GM12878 (cell line): ENCODE measurements at regions not wholly inside any gene's neighbourhood (a gene's known extent, or its start where the extent isn't known, plus 50 kb on each side); places are given as distances from the start of the nearest gene placed in this dataset.

Experiments used
- ATAC-seq: fragments of 200-7000 bp; cut with Tn5 transposase; 3 replicates; pipeline ENCODE4 v1.9.1; 2020; ENCODE audit warnings: mild to moderate bottlenecking, moderate library complexity
- BruUV-seq: library from RNA; stranded (reverse); fragments of 400-500 nt; replicated peaks from 2 replicates; lab custom pipeline; 2021; lab: Mats Ljungman, UMichigan
- CTCF ChIA-PET: fragments of 300-600 bp; sonication (Branson Sonifier 250); formaldehyde crosslinking; extraction: SDS; loops from one replicate; lab custom pipeline; 2021; ENCODE audit warnings: inconsistent platforms; lab: Yijun Ruan, JAX
- POLR2A ChIA-PET: fragments of 350-600 bp; formaldehyde crosslinking; extraction: SDS; loops from one replicate; lab custom pipeline; 2021; ENCODE audit warnings: inconsistent platforms; lab: Charles Lee
- RAD21 ChIA-PET: fragments of 300-600 bp; sonication (Branson Sonifier 250); formaldehyde crosslinking; loops from one replicate; lab custom pipeline; 2023; ENCODE audit warnings: antibody characterized with exemption; ENCODE audit not compliant: unreplicated experiment; lab: Charles Lee
- SMC1A ChIA-PET: fragments of 300-600 bp; sonication (Branson Sonifier 250); formaldehyde crosslinking; loops from one replicate; lab custom pipeline; 2023; ENCODE audit not compliant: unreplicated experiment, uncharacterized antibody; lab: Charles Lee
- DNase-seq: peaks from one replicate; pipeline ENCODE4 v3.0.0-alpha.2; 2011; ENCODE audit warnings: low read depth, low spot score
- FAIRE-seq: peaks from 3 replicates; lab custom pipeline; 2011; peaks lifted over from hg19 to GRCh38; lab: Jason Lieb, UNC
- H2AFZ ChIP-seq: 2 replicates; pipeline ENCODE4 v1.6.0; 2011; ENCODE audit warnings: low read depth, low read length, control low read depth; ENCODE audit not compliant: control insufficient read depth
- H3K27ac ChIP-seq: 2 replicates; pipeline ENCODE4 v1.5.1; 2011; ENCODE audit warnings: control low read depth; ENCODE audit not compliant: control insufficient read depth, insufficient read depth
- H3K27me3 ChIP-seq, 2 experiments: replicated peaks in 1 of 2; 2 replicates each; pipeline versions ENCODE4 v1.6.0 to v1.6.1; 2011; ENCODE audit warnings: low read length in 1 of 2; ENCODE audit not compliant: control insufficient read depth in 2 of 2, insufficient read depth in 2 of 2
- H3K36me3 ChIP-seq, 2 experiments: 2 replicates each; pipeline ENCODE4 v1.5.1; 2011; ENCODE audit warnings: low read length in 1 of 2; ENCODE audit not compliant: control insufficient read depth in 2 of 2, insufficient read depth in 2 of 2
- H3K4me1 ChIP-seq: 2 replicates; pipeline ENCODE4 v1.6.1; 2011; ENCODE audit warnings: mild to moderate bottlenecking, low read length, moderate library complexity, mixed read lengths; ENCODE audit not compliant: control insufficient read depth, insufficient read depth
- H3K4me2 ChIP-seq: 2 replicates; pipeline ENCODE4 v1.6.0; 2011; ENCODE audit warnings: control low read depth; ENCODE audit not compliant: control insufficient read depth, insufficient read depth
- H3K4me3 ChIP-seq: fragments of 200-600 bp; sonication (generic); 2 replicates; pipeline ENCODE4 v1.5.1; 2016
- H3K79me2 ChIP-seq: 2 replicates; pipeline ENCODE4 v1.6.0; 2011; ENCODE audit warnings: low read length; ENCODE audit not compliant: control insufficient read depth, insufficient read depth
- H3K9ac ChIP-seq: 2 replicates; pipeline ENCODE4 v1.8.0; 2011; ENCODE audit warnings: low read length, control low read depth, mixed read lengths; ENCODE audit not compliant: control insufficient read depth, insufficient read depth
- H3K9me3 ChIP-seq: replicated peaks from 3 replicates; pipeline ENCODE4 v1.5.1; 2011; ENCODE audit warnings: mild to moderate bottlenecking, low read length; ENCODE audit not compliant: control insufficient read depth, insufficient read depth
- H4K20me1 ChIP-seq: 2 replicates; pipeline ENCODE4 v1.6.0; 2011; ENCODE audit not compliant: control insufficient read depth, insufficient read depth
- ASH2L ChIP-seq: fragments of 300-600, 200-600 bp; sonication (generic); IDR thresholded peaks from 2 replicates; pipeline ENCODE4 v1.6.1; 2017; ENCODE audit warnings: low read depth, mild to moderate bottlenecking, borderline replicate concordance
- BCL11A ChIP-seq: IDR thresholded peaks from 2 replicates; pipeline ENCODE4 v1.6.1; 2011; ENCODE audit warnings: low read depth, low read length
- MEF2A ChIP-seq: IDR thresholded peaks from 2 replicates; pipeline ENCODE4 v1.6.1; 2011; ENCODE audit warnings: low read depth, mild to moderate bottlenecking, low read length, moderate library complexity; ENCODE audit not compliant: insufficient read depth
- NFIC ChIP-seq: IDR thresholded peaks from 2 replicates; pipeline ENCODE4 v1.6.1; 2012; ENCODE audit warnings: low read depth, mild to moderate bottlenecking, inconsistent platforms, low read length, moderate library complexity
- NR2C1 ChIP-seq: fragments of 450-650 bp; IDR thresholded peaks from 2 replicates; pipeline ENCODE4 v1.6.1; 2017; ENCODE audit warnings: antibody characterized with exemption, mild to moderate bottlenecking, moderate library complexity
- SMAD1 ChIP-seq: fragments of 450-650 bp; IDR thresholded peaks from 2 replicates; pipeline ENCODE4 v1.6.1; 2018; ENCODE audit warnings: mild to moderate bottlenecking, low read depth; ENCODE audit not compliant: partially characterized antibody
- SREBF1 ChIP-seq: IDR thresholded peaks from 2 replicates; pipeline ENCODE4 v1.6.1; 2012; ENCODE audit warnings: mild to moderate bottlenecking, low read length
- ZBED1 ChIP-seq: IDR thresholded peaks from 2 replicates; pipeline ENCODE4 v1.6.1; 2016; ENCODE audit warnings: borderline replicate concordance
- ZZZ3 ChIP-seq: IDR thresholded peaks from 2 replicates; pipeline ENCODE4 v1.6.1; 2011; ENCODE audit warnings: low read depth; ENCODE audit not compliant: control insufficient read depth, insufficient read length
- WGBS: methylation state at CpG from one replicate; pipeline ENCODE4 v1.1.6; 2016; ENCODE audit warnings: low lambda C conversion rate; ENCODE audit not compliant: insufficient replicate concordance, insufficient coverage; ENCODE audit errors: missing lambda C conversion rate; 5-methylcytosine and 5-hydroxymethylcytosine counted together
- in situ Hi-C: fragments of 300-500 bp; cut with MboI; formaldehyde crosslinking; loops from 9 replicates; pipeline ENCODE4 v1.14.3; 2018; ENCODE audit warnings: mixed read lengths
- intact Hi-C: fragments of 100-400 bp; cut with micrococcal nuclease; formaldehyde crosslinking; loops from one replicate; pipeline ENCODE4 v1.14.2; 2022; ENCODE audit not compliant: unreplicated experiment
- TF ChIP-seq, protein P1 (sequence below): IDR thresholded peaks from 2 replicates; pipeline ENCODE4 v1.6.1; 2012; ENCODE audit warnings: improper control_type of control experiment, low read depth, low read length; ENCODE audit not compliant: insufficient replicate concordance
- TF ChIP-seq, protein P2 (sequence below): fragments of 450-650 bp; IDR thresholded peaks from 2 replicates; pipeline ENCODE4 v1.6.1; 2017; ENCODE audit warnings: antibody characterized with exemption, mild to moderate bottlenecking, moderate library complexity
- TF ChIP-seq, protein P3 (sequence below): IDR thresholded peaks from 2 replicates; pipeline ENCODE4 v1.6.1; 2011; ENCODE audit warnings: low read depth, mild to moderate bottlenecking, low read length, moderate library complexity, borderline replicate concordance; ENCODE audit errors: extremely low read depth

DNA sequence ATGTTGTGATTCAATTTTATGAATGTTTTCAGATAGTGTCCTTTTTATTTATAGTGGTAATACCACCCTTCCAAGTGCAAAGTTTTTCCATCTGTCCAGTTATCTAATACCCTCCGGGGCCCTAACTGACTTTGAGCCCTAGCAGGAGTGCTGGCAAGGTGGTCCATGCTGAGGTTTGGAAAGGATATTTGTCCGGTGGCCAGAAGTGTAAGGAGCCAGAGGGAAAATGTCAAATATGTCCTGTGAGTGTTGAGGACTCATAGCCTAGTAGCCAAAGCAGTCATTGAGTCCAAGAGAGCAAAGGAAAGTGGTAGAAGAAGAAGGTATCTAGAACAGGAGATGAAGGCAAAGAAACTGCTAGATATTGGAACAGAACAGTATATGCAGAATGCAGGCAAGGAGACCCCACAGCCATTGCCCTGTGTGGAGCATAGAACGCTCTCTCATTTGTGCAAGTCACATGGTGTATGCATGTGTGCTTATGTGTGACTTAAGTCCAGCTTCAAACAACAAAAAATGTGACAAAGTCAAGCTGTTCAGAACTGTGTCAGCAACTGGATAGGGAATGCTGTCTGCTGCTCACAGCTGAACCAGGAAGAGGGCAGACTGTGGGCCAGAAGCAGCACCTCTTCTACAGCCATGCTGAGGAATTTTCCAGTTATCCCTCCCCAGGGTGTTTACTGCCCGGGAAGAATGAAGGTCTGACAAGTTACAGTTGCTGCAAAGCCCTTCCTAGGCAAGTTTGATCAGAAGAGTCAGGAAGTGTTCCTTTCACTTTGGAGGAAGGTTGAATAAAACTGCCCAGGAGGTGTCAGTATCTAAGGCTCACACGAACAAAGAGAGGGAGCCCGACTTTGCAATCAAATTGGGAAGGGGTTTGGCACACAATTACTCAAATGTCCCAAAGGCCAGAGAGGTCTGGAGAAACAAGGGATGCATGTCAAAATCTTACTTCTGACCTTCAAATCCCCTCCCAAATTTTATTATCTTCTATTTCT is 463.3 kb upstream of the DMAC1 start:
- 3% methylated on average over 6 of the region's 6 CpGs for WGBS
- H3K27ac ChIP-seq: no peak overlapping the region
- CTCF ChIA-PET: no interaction called here
- H4K20me1 ChIP-seq: no peaks in the 10 kb centered on the region
- no TSS peak for BruUV-seq
- H3K4me2 ChIP-seq: no peak overlapping the region
- H3K27me3 ChIP-seq: no peaks in the 10 kb centered on the region
- ATAC-seq: no peak
- SMC1A ChIA-PET: no interaction called here
- RAD21 ChIA-PET: no interaction called here
- H3K9me3 ChIP-seq: no peaks in the 10 kb centered on the region
- no peak overlapping the region for H3K4me3 ChIP-seq
- H2AFZ ChIP-seq: no peak overlapping the region
- H3K9ac ChIP-seq: no peak overlapping the region
- POLR2A ChIA-PET: no interaction called here
- H3K4me1 ChIP-seq: no peaks in the 10 kb centered on the region
- in situ Hi-C loops (no loop called here), intact Hi-C loops (no loop called here)
- no peak for FAIRE-seq
- DNase-seq: no peak
- H3K36me3 ChIP-seq: no peaks in the 10 kb centered on the region
- H3K79me2 ChIP-seq: no peaks in the 10 kb centered on the region
- TF ChIP-seq NR2C1 (no peak), NFIC (no peak), MEF2A (no peak), ZBED1 (no peak), ASH2L (no peak), SREBF1 (no peak), BCL11A (no peak), SMAD1 (no peak), ZZZ3 (no peak)
- TF ChIP-seq, protein P1, sequence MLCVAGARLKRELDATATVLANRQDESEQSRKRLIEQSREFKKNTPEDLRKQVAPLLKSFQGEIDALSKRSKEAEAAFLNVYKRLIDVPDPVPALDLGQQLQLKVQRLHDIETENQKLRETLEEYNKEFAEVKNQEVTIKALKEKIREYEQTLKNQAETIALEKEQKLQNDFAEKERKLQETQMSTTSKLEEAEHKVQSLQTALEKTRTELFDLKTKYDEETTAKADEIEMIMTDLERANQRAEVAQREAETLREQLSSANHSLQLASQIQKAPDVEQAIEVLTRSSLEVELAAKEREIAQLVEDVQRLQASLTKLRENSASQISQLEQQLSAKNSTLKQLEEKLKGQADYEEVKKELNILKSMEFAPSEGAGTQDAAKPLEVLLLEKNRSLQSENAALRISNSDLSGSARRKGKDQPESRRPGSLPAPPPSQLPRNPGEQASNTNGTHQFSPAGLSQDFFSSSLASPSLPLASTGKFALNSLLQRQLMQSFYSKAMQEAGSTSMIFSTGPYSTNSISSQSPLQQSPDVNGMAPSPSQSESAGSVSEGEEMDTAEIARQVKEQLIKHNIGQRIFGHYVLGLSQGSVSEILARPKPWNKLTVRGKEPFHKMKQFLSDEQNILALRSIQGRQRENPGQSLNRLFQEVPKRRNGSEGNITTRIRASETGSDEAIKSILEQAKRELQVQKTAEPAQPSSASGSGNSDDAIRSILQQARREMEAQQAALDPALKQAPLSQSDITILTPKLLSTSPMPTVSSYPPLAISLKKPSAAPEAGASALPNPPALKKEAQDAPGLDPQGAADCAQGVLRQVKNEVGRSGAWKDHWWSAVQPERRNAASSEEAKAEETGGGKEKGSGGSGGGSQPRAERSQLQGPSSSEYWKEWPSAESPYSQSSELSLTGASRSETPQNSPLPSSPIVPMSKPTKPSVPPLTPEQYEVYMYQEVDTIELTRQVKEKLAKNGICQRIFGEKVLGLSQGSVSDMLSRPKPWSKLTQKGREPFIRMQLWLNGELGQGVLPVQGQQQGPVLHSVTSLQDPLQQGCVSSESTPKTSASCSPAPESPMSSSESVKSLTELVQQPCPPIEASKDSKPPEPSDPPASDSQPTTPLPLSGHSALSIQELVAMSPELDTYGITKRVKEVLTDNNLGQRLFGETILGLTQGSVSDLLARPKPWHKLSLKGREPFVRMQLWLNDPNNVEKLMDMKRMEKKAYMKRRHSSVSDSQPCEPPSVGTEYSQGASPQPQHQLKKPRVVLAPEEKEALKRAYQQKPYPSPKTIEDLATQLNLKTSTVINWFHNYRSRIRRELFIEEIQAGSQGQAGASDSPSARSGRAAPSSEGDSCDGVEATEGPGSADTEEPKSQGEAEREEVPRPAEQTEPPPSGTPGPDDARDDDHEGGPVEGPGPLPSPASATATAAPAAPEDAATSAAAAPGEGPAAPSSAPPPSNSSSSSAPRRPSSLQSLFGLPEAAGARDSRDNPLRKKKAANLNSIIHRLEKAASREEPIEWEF: no peak
- TF ChIP-seq, protein P2, sequence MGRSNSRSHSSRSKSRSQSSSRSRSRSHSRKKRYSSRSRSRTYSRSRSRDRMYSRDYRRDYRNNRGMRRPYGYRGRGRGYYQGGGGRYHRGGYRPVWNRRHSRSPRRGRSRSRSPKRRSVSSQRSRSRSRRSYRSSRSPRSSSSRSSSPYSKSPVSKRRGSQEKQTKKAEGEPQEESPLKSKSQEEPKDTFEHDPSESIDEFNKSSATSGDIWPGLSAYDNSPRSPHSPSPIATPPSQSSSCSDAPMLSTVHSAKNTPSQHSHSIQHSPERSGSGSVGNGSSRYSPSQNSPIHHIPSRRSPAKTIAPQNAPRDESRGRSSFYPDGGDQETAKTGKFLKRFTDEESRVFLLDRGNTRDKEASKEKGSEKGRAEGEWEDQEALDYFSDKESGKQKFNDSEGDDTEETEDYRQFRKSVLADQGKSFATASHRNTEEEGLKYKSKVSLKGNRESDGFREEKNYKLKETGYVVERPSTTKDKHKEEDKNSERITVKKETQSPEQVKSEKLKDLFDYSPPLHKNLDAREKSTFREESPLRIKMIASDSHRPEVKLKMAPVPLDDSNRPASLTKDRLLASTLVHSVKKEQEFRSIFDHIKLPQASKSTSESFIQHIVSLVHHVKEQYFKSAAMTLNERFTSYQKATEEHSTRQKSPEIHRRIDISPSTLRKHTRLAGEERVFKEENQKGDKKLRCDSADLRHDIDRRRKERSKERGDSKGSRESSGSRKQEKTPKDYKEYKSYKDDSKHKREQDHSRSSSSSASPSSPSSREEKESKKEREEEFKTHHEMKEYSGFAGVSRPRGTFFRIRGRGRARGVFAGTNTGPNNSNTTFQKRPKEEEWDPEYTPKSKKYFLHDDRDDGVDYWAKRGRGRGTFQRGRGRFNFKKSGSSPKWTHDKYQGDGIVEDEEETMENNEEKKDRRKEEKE: no peak
- TF ChIP-seq, protein P3, sequence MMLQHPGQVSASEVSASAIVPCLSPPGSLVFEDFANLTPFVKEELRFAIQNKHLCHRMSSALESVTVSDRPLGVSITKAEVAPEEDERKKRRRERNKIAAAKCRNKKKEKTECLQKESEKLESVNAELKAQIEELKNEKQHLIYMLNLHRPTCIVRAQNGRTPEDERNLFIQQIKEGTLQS: no peak
